ENCODE measurements at regions not wholly inside any gene's neighbourhood (a gene's known extent, or its start where the extent isn't known, plus 50 kb on each side); places are given as distances from the start of the nearest gene placed in this dataset.
"Not testable (repeated sequence)": the region's sequence is repeated elsewhere in the genome, so short reads cannot be mapped to it uniquely, and the experiment has no call there.

DNA sequence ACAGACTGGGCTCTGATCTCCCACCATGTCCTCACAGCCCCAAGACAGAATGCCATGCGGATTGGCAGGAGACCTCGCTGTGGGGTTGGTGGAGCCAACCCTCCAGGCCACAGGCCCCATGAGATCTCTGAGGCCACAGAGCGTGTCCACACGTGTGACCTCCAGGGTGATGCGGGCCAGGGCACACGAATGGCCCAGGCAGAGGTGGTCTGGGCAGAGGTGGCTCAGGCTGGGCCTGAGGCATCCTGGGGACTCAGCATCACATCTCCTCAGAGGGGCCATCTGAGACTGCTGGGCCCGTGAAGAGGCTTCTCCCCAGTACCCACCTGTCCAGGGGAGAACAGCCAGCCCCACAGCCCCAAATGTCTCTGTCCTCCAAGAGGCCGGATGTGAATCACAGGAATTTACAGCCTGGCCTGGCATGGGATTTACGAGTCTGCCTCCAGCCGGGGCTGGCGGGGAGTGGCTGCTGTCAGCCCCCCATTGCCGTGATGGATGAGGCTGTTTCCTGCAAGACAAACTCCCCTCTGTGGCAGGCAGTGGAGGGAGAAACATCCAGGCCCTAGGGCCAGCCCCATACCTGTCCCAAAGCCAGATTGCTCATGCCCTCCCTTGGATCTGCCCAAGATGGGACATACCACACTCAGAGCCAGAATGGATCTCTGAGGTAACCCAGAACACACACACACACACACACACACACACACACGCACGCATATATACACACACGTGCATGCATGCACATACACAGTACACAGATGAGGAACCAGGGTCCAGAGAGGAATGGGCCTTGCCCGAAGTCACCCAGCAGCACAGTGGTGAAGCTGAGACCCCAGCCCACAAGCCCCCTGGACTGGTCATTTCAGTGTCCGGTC is 208.3 kb downstream of the TBC1D2B start:
- Histone ChIP-seq H3K9me3 (ENCODE audit: insufficient read depth, low read depth, low read length) (no peaks in the 10 kb centered on the region), H3K4me1 (ENCODE audit: insufficient read depth, low read length) (peaks cover 3% of the 10 kb centered on the region; the same call in 1 of the 2 replicates), H3K27ac (ENCODE audit: low read depth, low read length) (no peak overlapping the region), H3K27me3 (ENCODE audit: insufficient read depth, low read length) (no peaks in the 10 kb centered on the region), H3K4me3 (ENCODE audit: low read length) (no peak overlapping the region), H3K36me3 (ENCODE audit: insufficient read depth, low read length) (no peaks in the 10 kb centered on the region), H3K9ac (ENCODE audit: low read depth, low read length) (no peak overlapping the region)
- WGBS, result 84% methylated on average over 13 of the region's 17 CpGs

DNA sequence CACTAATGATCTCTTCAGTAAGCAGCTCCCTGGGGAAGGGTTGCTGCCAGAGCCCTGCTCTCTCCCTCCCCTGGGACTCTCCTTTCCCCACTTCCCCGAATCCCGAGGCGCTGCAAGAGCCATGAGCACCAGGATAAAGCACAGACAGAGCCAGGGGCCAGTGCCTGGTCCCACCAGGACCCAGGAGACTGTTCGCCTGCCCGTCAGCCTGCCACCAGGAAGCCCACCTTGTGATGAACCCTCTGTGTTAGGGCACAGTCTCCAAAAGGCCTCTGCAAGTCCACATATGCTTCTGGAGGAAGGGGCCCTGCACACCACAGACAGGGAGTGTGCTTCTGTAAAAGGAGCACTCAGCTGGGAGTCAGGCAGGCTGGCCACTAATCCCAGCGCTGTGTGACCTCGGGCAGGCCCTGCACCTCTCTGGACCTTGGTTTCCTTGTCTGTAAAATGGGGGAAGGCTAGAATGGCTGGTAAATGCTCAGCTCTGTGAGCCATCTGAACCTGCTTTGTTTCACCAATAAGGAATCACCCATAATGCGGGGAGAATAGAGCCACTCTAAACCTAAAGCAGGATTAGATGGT is 209.4 kb downstream of the TBC1D2B start:
- not testable (repeated sequence) for H3K9ac ChIP-seq (ENCODE audit: low read depth, low read length); H3K4me1 ChIP-seq (ENCODE audit: insufficient read depth, low read length); H3K27ac ChIP-seq (ENCODE audit: low read depth, low read length); H3K4me3 ChIP-seq (ENCODE audit: low read length); H3K9me3 ChIP-seq (ENCODE audit: insufficient read depth, low read depth, low read length); H3K36me3 ChIP-seq (ENCODE audit: insufficient read depth, low read length); H3K27me3 ChIP-seq (ENCODE audit: insufficient read depth, low read length)
- 94% methylated on average over 8 of the region's 8 CpGs for WGBS

DNA sequence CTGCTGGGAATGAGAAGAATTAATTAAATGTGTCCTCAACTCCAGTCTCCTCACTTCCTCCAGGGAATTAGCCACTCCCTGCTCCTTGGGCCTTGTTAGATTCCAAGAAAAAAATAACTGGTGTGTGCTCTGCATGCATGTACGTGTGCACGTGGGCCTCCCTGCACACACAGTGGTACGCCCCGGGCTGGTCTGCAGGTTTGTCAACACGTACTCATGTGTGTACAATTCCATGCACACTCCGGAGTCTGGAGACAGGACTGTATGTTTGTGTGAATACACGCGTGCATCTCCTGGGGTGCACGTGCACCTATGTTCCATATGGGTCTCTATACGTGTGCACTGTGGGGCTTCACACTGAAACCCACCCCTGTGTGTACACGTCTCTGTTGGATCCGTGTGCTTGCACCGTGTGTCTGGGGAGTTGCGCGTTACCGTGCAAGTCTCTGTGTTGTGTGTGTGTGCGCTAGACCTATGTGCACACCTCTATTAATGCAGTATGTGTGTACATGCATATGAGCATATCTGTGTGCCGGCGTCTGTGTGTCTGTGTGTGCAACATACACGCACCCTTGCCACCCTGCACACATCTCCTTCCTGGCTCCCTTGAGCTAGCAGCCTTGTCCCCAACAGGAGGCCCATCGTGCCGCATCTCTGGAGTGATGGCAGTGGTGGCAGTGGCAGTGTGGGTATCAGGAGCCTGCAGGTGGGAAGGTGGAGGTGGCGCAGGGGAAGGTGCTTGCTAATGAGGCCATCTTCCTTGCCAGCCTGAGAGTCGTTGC is 210.1 kb downstream of the TBC1D2B start:
- Histone ChIP-seq H3K27ac (ENCODE audit: low read depth, low read length) (no peak overlapping the region), H3K9me3 (ENCODE audit: insufficient read depth, low read depth, low read length) (no peaks in the 10 kb centered on the region), H3K27me3 (ENCODE audit: insufficient read depth, low read length) (no peaks in the 10 kb centered on the region; the same call in 1 of the 2 replicates), H3K36me3 (ENCODE audit: insufficient read depth, low read length) (no peaks in the 10 kb centered on the region), H3K9ac (ENCODE audit: low read depth, low read length) (no peak overlapping the region), H3K4me3 (ENCODE audit: low read length) (no peak overlapping the region), H3K4me1 (ENCODE audit: insufficient read depth, low read length) (peaks cover 7% of the 10 kb centered on the region; the same call in 1 of the 2 replicates)
- 94% methylated on average over 24 of the region's 24 CpGs for WGBS

DNA sequence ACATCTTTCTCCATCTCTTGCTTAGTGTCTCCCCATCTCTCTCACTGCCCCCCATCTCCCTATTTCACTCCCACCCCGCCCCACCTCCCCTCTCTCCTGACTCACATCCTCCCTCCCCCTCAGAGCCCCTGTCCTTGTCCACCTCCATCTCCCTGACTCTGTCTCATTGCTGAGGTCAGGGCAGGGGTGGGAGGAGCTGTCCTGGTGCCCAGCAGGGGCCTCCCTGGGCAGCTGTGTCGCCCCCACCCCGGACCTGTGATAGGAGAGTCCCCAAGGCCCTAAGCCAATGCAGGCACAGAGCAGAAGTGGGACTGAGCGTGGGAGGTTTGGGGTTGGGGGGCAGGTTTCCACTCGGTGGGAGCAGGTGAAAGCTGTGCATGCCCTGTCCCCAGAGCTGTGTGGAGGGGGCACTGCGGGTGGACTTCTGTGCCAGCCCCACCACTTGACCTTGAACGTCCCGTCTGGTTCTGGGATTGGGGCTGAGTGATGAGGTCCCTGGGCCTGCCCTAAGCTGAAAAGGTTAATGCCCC is 210.8 kb downstream of the TBC1D2B start:
- no peaks in the 10 kb centered on the region for H3K36me3 ChIP-seq (ENCODE audit: insufficient read depth, low read length)
- peaks cover 7% of the 10 kb centered on the region; the same call in 1 of the 2 replicates for H3K4me1 ChIP-seq (ENCODE audit: insufficient read depth, low read length)
- no peak overlapping the region for H3K9ac ChIP-seq (ENCODE audit: low read depth, low read length)
- H3K9me3 ChIP-seq (ENCODE audit: insufficient read depth, low read depth, low read length), result no peaks in the 10 kb centered on the region
- WGBS, result 77% methylated on average over 8 of the region's 8 CpGs
- H3K27ac ChIP-seq (ENCODE audit: low read depth, low read length), result no peak overlapping the region
- H3K4me3 ChIP-seq (ENCODE audit: low read length), result no peak overlapping the region
- H3K27me3 ChIP-seq (ENCODE audit: insufficient read depth, low read length), result no peaks in the 10 kb centered on the region; the same call in 1 of the 2 replicates

DNA sequence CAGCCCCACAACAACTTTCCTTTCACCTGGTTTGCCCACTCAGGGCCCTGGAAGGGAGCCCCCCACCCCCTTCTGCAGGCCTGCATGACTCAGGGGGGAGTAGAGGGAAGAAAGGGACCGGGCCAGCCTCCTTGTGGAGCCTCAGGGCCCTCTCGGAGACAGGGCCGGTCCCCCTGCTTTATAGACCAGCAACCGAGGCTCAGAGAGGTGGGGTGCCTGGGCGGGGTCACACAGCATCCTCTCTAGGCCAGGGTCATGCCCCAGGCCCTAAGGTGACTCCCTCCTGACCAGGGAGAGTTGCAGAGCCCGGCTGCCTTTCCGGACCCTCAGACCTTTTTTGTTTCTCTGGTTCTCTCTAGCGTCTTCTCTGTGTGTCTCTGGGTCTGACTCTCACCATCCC is 211.3 kb downstream of the TBC1D2B start:
- Histone ChIP-seq H3K9ac (ENCODE audit: low read depth, low read length) (no peak overlapping the region), H3K27ac (ENCODE audit: low read depth, low read length) (no peak overlapping the region), H3K4me3 (ENCODE audit: low read length) (no peak overlapping the region), H3K9me3 (ENCODE audit: insufficient read depth, low read depth, low read length) (no peaks in the 10 kb centered on the region), H3K27me3 (ENCODE audit: insufficient read depth, low read length) (no peaks in the 10 kb centered on the region; the same call in 1 of the 2 replicates), H3K36me3 (ENCODE audit: insufficient read depth, low read length) (no peaks in the 10 kb centered on the region), H3K4me1 (ENCODE audit: insufficient read depth, low read length) (peaks cover 7% of the 10 kb centered on the region; the same call in 1 of the 2 replicates)
- 91% methylated on average over 8 of the region's 8 CpGs for WGBS

DNA sequence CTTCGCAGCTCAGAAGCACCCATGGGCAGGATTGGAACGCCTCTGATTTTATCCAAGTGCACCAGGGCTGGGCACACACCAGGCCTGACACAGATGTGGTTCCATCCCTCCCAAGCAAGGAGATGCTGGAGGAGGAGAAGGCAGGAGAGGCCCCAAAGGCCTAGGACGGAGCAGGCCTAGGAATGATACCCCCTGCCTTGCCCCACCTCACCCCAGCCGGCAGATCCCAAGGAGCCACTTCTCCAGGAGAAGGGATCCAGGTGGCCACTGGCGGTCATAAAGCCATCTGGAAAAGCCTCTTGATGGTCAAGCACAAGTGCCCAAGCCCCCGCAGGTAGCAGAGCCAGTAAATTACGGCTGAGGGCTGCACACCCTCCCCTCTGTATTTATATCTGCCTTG is 211.8 kb downstream of the TBC1D2B start:
- no peak overlapping the region for H3K9ac ChIP-seq (ENCODE audit: low read depth, low read length)
- H3K4me1 ChIP-seq (ENCODE audit: insufficient read depth, low read length), result peaks cover 7% of the 10 kb centered on the region; the same call in 1 of the 2 replicates
- no peaks in the 10 kb centered on the region for H3K9me3 ChIP-seq (ENCODE audit: insufficient read depth, low read depth, low read length)
- H3K36me3 ChIP-seq (ENCODE audit: insufficient read depth, low read length), result no peaks in the 10 kb centered on the region
- 89% methylated on average over 7 of the region's 7 CpGs for WGBS
- no peak overlapping the region for H3K27ac ChIP-seq (ENCODE audit: low read depth, low read length)
- H3K27me3 ChIP-seq (ENCODE audit: insufficient read depth, low read length), result no peaks in the 10 kb centered on the region; the same call in 1 of the 2 replicates
- no peak overlapping the region for H3K4me3 ChIP-seq (ENCODE audit: low read length)

DNA sequence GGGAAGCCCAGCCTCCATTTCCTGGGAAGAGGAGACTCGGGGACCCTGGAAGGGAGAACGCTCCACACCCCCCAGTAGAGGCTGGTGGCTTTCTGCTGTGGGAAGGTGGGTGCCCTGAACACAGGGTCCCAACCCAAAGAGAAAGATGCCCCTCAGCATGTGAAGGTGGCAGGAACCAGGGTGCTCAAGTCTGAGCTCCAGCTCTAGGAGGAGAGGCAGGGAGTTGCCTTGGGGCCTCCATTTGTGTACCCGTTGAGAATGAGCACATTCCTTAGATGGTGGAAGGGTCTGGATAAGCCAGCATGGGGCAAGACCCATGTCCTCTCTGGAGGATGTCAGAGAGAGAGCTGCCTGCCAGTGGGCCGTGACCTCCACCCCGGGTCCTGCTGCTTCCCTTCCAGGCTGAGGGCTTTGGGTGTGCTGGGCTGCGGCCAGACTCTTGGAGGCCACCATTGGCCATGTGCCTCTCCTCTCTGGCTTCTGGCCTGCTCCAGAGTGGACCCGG is 212.4 kb downstream of the TBC1D2B start:
- Histone ChIP-seq H3K4me3 (ENCODE audit: low read length) (no peak overlapping the region), H3K27me3 (ENCODE audit: insufficient read depth, low read length) (no peaks in the 10 kb centered on the region; the same call in 1 of the 2 replicates), H3K9ac (ENCODE audit: low read depth, low read length) (no peak overlapping the region), H3K4me1 (ENCODE audit: insufficient read depth, low read length) (peaks cover 7% of the 10 kb centered on the region; the same call in 1 of the 2 replicates), H3K9me3 (ENCODE audit: insufficient read depth, low read depth, low read length) (no peaks in the 10 kb centered on the region), H3K36me3 (ENCODE audit: insufficient read depth, low read length) (no peaks in the 10 kb centered on the region), H3K27ac (ENCODE audit: low read depth, low read length) (no peak overlapping the region)
- 88% methylated on average over 5 of the region's 7 CpGs for WGBS

DNA sequence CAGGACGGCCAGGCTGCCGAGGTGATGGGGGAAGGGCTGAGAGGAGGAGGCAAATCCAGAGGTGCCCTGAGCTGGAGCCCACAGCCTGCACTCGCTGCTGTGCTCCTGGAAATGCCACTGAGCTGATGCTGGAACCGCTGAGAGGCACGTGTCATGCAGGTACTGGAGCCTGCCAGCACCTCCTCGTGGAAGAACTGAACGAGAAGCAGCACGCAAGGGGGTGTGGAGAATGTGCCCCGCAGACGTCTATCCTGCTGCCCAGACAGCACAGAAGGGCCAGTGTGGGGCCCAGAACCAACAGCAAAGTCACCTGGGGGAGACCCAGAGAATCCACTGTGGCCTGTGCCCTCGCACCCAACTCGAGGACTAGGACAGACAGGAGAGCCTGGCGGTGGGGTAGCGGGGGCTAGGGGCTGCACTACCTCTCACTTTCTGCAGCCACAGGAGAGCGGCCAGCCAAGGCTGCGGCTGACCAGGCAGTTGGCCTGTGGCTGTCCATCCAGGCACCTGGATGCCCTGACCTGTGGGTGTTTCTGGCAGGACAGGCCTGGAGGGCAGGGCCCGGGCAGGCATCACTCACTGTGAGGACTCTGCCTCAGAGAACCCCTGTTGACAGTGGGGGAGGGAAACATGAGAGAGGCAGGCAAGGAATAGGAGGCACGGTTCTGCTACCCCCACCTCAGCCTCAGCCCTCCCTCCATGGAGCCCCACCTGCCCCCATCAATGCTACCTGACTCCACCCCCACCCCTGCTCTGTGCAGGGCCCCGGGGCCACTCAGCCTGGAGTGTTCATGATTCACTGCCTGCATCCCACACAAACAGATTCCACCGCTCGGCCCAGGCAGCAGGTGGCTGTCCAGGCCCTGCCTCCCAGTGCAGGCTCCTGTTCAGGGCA is 213.1 kb downstream of the TBC1D2B start:
- no peak overlapping the region for H3K4me3 ChIP-seq (ENCODE audit: low read length)
- WGBS, result 67% methylated on average over 21 of the region's 21 CpGs
- no peak overlapping the region; the same call in 1 of the 2 replicates for H3K9ac ChIP-seq (ENCODE audit: low read depth, low read length)
- no peaks in the 10 kb centered on the region for H3K9me3 ChIP-seq (ENCODE audit: insufficient read depth, low read depth, low read length)
- no peak overlapping the region for H3K27ac ChIP-seq (ENCODE audit: low read depth, low read length)
- peaks cover 7% of the 10 kb centered on the region; the same call in 1 of the 2 replicates for H3K4me1 ChIP-seq (ENCODE audit: insufficient read depth, low read length)
- no peaks in the 10 kb centered on the region; the same call in 1 of the 2 replicates for H3K27me3 ChIP-seq (ENCODE audit: insufficient read depth, low read length)
- no peaks in the 10 kb centered on the region for H3K36me3 ChIP-seq (ENCODE audit: insufficient read depth, low read length)

DNA sequence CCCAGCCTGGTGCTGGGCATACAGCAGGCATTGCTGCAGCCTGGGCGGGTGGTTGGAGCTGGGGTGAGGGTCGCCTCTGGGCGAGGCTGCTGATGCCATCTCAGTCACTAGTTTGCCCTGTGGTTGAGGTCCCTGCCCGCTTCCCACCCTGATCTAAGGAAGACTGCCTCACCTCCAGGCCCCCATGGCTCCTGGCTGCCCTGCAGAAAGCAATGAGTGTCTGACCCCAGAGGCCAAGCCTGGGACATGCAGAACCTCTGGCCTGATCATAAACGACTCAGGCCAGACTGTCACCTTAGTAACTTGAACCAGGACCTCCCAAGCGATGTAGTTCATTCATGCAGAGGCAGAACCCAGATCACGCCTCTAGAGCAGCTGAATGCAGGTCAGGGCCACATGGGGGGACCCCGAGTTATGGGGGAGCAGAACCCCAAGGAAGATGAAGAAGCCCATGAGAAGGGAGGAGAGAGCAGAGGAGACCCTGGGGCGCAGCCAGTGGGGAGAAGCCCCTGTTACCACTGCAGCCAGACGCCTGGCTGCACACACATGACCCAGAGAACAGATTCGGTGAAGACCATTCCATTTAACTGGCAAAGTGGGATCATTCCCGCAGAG is 213.9 kb downstream of the TBC1D2B start:
- Histone ChIP-seq H3K4me1 (ENCODE audit: insufficient read depth, low read length) (peaks cover 7% of the 10 kb centered on the region; the same call in 1 of the 2 replicates), H3K9ac (ENCODE audit: low read depth, low read length) (no peak overlapping the region), H3K27ac (ENCODE audit: low read depth, low read length) (no peak overlapping the region), H3K36me3 (ENCODE audit: insufficient read depth, low read length) (no peaks in the 10 kb centered on the region), H3K27me3 (ENCODE audit: insufficient read depth, low read length) (no peaks in the 10 kb centered on the region; the same call in 1 of the 2 replicates), H3K4me3 (ENCODE audit: low read length) (no peak overlapping the region), H3K9me3 (ENCODE audit: insufficient read depth, low read depth, low read length) (no peaks in the 10 kb centered on the region)
- 89% methylated on average over 12 of the region's 12 CpGs for WGBS
